Islet of Langerhans (tissue), 1 donor: ENCODE measurements at regions not wholly inside any gene's neighbourhood (a gene's known extent, or its start where the extent isn't known, plus 50 kb on each side); places are given as distances from the start of the nearest gene placed in this dataset.
"Not testable (repeated sequence)": the region's sequence is repeated elsewhere in the genome, so short reads cannot be mapped to it uniquely, and the experiment has no call there.

ENCODE experiments used
- FAIRE-seq: peaks from one replicate; lab custom pipeline; 2011; peaks lifted over from hg19 to GRCh38; lab: Jason Lieb, UNC

- not testable (repeated sequence) for FAIRE-seq
Observed at GRCh38 chrX:40788698-40789097, 53.4 kb upstream of the MED14 start.

GRCh38 chrX:40792433-40792832 is 57.1 kb upstream of the MED14 start:
- FAIRE-seq, result no peak

DNA sequence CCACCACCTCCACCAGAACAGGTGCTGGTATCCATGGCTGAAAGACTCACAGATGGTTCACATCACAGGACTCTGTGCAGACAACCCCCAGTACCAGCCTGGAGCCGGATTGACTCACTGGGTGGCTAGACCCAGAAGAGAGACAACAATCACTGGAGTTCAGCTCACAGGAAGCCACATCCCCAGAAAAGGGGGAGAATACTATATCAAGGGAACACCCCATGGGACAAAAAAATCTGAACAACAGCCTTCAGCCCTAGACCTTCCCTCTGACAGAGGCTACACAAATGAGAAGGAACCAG is 59.4 kb upstream of the MED14 start:
- FAIRE-seq, result not testable (repeated sequence)

GRCh38 chrX:40799745-40800144 is 64.4 kb upstream of the MED14 start:
- FAIRE-seq, result not testable (repeated sequence)

GRCh38 chrX:40805404-40805803 is 70.1 kb upstream of the MED14 start:
- FAIRE-seq, result no peak

DNA sequence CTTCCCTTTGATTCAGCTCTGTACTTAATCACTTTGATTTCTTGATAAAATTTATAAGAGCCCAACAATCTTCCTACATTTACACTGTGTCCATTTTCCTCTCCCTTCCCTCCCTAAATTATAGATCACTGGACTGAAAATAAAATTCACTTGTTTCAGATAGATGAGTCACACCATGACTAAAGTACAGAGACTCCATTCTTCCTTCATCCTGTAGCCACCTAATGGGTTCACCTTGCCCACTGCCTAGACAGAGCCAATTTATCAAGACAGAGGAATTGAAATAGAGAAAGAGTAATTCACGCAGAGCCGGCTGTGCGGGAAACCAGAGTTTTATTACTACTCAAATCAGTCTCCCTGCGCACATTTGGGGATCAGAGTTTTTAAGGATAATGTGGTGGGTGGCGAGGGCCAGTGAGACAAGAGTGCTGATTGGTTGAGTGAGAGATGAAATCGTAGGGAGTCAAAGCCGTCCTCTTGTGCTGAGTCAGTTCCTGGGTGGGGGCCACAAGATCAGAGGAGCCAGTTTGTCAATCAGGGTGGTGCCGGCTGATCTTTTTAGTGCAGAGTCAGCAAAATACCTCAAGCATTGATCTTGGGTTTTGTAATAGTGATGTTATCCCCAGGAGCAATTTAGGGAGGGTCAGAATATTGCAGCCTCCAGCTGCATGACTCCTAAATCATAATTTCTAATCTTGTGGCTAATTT is 71.3 kb upstream of the MED14 start:
- FAIRE-seq, result no peak

DNA sequence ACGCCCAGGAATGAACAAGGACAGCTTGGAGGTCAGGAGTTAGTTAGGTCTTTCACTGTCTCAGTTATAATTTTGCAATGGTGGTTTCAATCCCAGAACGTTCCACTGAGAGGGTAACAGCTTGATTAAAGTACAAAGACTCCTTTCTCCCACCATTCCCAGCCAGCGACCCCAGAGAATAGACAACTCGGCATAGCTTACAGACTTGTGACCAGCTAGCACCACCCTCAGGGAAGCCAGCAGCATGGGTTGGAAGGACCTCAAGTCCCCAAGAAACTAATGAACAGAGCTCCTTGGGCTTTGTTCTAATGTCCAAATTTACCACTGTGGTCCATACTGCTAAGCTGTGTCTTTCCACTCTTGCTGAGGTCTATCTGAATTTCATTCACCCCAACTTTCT is 72.0 kb upstream of the MED14 start:
- FAIRE-seq, result no peak

- no peak for FAIRE-seq
Observed at GRCh38 chrX:40808203-40808602, 72.9 kb upstream of the MED14 start.

GRCh38 chrX:40809210-40809609 is 73.9 kb upstream of the MED14 start:
- FAIRE-seq, result no peak

- peak; percentile 71 for FAIRE-seq
Observed at GRCh38 chrX:40815045-40815444, 79.7 kb upstream of the MED14 start.

DNA sequence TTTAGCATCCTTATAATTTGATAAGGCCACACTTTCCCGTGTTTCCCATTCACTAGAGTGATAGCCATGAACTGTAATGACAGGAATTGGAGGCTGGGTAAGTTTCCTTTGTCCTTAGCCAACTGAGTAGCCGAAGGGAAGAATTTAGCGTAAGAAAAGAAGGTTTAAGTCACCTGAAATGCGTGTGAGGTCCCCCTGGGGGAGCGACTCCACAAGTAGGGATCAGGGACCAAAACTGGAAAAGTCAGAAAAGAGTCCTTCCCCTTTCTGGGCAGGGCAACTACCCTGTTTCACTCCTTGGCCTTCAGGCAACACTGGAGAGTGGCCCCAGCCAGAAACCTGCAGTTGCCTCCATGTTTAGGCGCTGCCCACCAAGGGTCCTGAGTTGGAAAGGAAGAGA is 81.6 kb upstream of the MED14 start:
- FAIRE-seq, result no peak

- FAIRE-seq, result no peak
Observed at GRCh38 chrX:40818236-40818635, 82.9 kb upstream of the MED14 start.

DNA sequence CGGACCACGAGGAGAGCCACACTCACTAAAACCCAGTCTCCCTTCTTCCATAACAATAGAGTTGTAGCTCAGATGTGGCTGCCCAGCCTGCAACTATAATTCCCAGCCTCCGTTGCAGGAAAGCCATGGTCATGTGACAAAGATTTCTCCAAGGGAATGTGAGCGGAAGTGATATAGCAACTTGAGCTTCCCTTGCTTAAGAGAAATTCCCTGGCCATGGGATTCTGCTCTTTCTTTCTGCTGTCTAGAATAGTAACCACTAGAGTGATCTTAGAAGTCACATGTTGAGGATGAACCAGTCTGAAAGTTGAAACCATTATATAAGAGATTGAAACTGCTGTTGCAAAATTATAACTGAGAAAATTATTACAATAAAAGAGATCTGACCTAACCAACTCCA is 86.4 kb upstream of the MED14 start:
- no peak for FAIRE-seq

GRCh38 chrX:40827331-40827730 is 92.0 kb upstream of the MED14 start:
- no peak for FAIRE-seq

DNA sequence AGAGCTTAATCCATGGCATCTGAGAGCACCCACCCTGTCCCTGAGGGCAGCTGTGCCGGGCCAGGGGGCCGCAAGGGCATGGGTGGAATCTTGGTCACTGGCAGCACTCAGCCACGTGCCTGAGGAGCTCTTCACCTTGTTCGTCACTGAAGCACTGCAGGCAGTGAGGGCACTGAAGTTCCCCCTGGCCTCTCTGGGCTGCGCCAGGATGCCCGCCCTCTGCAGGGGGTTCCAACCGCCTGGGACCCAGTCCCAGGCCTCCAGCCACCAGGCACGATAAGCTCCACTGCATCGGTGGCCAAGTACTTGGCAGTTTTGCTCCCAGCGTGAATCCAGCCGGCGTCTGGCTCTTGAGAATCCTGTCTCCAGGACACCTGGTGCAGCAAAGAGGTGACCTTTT is 96.4 kb upstream of the MED14 start:
- no peak for FAIRE-seq

DNA sequence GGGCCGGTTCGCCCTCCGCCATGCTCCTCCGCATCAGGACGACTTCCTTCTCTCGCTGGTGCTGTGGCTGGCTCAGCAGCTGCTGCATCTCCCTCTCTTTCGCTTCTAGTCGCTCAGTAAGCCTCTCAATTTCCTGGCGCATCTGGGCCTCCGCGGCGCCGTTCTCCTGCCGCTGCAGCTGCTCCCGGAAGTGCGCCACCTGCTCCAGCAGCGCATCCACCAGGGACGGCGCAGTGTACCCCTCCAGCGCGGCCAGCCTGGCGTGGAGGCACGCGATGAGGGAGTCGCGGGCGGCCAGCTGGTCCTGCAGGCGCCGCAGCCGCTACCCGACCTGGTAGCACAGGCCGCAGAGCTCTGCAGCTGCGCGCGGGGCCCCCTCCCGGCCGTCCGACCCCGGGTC is 97.4 kb upstream of the MED14 start:
- FAIRE-seq, result no peak

GRCh38 chrX:40834225-40834624 is 98.9 kb upstream of the MED14 start:
- FAIRE-seq, result no peak

DNA sequence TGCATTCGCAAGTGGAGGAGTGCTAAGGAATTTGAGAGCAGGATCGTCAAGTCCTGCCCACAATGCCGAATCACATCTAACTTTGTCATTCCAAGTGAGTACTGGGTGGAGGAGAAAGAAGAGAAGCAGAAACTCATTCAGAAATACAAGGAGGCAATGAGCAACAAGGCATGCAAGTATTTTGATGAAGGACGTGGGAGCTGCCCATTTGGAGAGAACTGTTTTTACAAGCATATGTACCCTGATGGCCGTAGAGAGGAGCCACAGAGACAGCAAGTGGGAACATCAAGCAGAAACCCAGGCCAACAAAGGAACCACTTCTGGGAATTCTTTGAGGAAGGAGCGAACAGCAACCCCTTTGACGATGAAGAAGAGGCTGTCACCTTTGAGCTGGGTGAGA is 100.2 kb upstream of the MED14 start:
- no peak for FAIRE-seq

- FAIRE-seq, result no peak
Observed at GRCh38 chrX:40843643-40844042, 108.3 kb upstream of the MED14 start.

- no peak for FAIRE-seq
Observed at GRCh38 chrX:40844471-40844870, 109.1 kb upstream of the MED14 start.

DNA sequence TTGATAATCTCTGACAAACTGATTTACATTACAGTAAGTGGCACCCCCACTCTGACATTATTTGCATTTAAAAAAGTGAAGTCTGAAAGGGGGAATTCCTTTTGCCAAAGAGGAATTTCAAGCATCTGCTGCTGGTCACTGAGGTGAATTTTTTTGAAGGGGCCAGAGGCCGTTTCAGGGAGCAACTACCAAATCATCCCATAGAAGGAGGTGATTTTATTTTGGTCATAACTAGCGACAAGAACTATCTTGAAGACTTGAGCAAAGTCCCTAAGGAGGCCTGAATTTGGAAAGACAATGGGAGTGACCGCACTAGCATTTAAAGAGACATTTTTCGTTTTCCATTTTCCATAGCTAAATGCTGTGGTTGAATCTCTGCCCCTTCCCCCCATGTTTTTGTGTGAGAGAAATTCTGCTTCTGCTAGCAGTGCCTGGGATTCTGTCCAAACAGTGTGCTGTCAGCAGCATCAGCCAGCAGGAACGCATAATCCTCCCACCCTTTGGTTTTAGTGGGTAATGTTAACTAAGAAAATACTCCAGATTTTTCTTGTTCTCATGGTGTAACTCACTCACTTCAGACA is 110.1 kb upstream of the MED14 start:
- no peak for FAIRE-seq

- FAIRE-seq, result no peak
Observed at GRCh38 chrX:40849906-40850823, 114.8 kb upstream of the MED14 start.

- no peak for FAIRE-seq
Observed at GRCh38 chrX:40852586-40852985, 117.2 kb upstream of the MED14 start.
